ENCODE measurements at regions not wholly inside any gene's neighbourhood (a gene's known extent, or its start where the extent isn't known, plus 50 kb on each side); places are given as distances from the start of the nearest gene placed in this dataset.

GRCh38 chr12:90120627-90121026, 412.0 kb upstream of the ATP2B1 start:
- no peaks in the 10 kb centered on the region for H3K4me1 ChIP-seq
- no peak overlapping the region for H3K4me3 ChIP-seq
- no peak overlapping the region for H3K27ac ChIP-seq
- H3K36me3 ChIP-seq = no peaks in the 10 kb centered on the region
- TF ChIP-seq POLR2A (IDR thresholded peaks at IDR 0.05) = no peak
- no peak for TF ChIP-seq POLR2AphosphoS5 (IDR thresholded peaks at IDR 0.05)
- TF ChIP-seq, protein P1, sequence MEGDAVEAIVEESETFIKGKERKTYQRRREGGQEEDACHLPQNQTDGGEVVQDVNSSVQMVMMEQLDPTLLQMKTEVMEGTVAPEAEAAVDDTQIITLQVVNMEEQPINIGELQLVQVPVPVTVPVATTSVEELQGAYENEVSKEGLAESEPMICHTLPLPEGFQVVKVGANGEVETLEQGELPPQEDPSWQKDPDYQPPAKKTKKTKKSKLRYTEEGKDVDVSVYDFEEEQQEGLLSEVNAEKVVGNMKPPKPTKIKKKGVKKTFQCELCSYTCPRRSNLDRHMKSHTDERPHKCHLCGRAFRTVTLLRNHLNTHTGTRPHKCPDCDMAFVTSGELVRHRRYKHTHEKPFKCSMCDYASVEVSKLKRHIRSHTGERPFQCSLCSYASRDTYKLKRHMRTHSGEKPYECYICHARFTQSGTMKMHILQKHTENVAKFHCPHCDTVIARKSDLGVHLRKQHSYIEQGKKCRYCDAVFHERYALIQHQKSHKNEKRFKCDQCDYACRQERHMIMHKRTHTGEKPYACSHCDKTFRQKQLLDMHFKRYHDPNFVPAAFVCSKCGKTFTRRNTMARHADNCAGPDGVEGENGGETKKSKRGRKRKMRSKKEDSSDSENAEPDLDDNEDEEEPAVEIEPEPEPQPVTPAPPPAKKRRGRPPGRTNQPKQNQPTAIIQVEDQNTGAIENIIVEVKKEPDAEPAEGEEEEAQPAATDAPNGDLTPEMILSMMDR (IDR thresholded peaks at IDR 0.05 in 8 of 11, conservative IDR thresholded peaks at IDR 0.05 in 3 of 11) = no peak
- no peak for DNase-seq
- intact Hi-C loops (cut with DNase I; ENCODE audit: low total_unique reads) = no loop called here
- H3K9me3 ChIP-seq = peaks cover 0 to 51% (median 41%) of the 10 kb centered on the region in 8 donors
- no peaks in the 10 kb centered on the region for H3K27me3 ChIP-seq (replicated peaks in 1 of 7)

DNA sequence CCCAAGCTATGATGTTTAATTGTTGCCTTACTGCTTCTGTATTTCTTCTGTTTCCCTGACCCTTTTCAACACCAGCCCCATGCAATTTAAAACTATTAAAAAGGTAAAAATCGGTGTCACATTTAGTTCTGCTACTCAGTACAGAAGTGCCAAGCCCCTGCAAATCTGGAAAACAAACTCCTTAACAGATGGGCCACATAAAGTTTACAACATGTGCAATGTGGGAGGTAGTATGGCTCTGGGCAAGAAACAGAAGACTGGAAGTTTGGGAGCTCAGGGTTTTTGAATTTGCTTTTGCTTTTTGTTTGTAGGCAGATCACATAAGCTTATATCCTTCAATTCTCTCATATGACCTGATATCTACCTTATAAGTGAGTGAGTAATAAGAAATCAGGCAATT, 404.0 kb upstream of the ATP2B1 start:
- H3K27me3 ChIP-seq (replicated peaks in 1 of 7) = no peaks in the 10 kb centered on the region
- TF ChIP-seq POLR2AphosphoS5 (IDR thresholded peaks at IDR 0.05) (no peak), POLR2A (IDR thresholded peaks at IDR 0.05) (no peak)
- TF ChIP-seq, protein P1 (IDR thresholded peaks at IDR 0.05 in 8 of 11, conservative IDR thresholded peaks at IDR 0.05 in 3 of 11) = no peak
- intact Hi-C loops (cut with DNase I; ENCODE audit: low total_unique reads) = no loop called here
- H3K4me1 ChIP-seq = no peaks in the 10 kb centered on the region
- H3K9me3 ChIP-seq = peaks cover 0 to 11% (median 3%) of the 10 kb centered on the region in 8 donors
- no peak overlapping the region for H3K27ac ChIP-seq
- no peak for DNase-seq
- 71 to 92% (median 81%) methylated on average over 1 of the region's 1 CpG for WGBS, 5 donors
- no peak overlapping the region for H3K4me3 ChIP-seq
- no peaks in the 10 kb centered on the region for H3K36me3 ChIP-seq

- Histone ChIP-seq H3K9me3 (peaks cover 0 to 4% (median under 1%) of the 10 kb centered on the region in 8 donors), H3K27me3 (replicated peaks in 1 of 7) (no peaks in the 10 kb centered on the region), H3K4me3 (no peak overlapping the region), H3K4me1 (no peaks in the 10 kb centered on the region), H3K36me3 (no peaks in the 10 kb centered on the region), H3K27ac (no peak overlapping the region)
- 77 to 88% (median 86%) methylated on average over 10 of the region's 10 CpGs for WGBS, 5 donors
- TF ChIP-seq POLR2AphosphoS5 (IDR thresholded peaks at IDR 0.05) (no peak), POLR2A (IDR thresholded peaks at IDR 0.05) (no peak)
- TF ChIP-seq, protein P1 (IDR thresholded peaks at IDR 0.05 in 8 of 11, conservative IDR thresholded peaks at IDR 0.05 in 3 of 11) = no peak
- no peak for DNase-seq
- intact Hi-C loops (cut with DNase I; ENCODE audit: low total_unique reads) = no loop called here
Measured at GRCh38 chr12:90111791-90112580, 403.3 kb upstream of the ATP2B1 start.

DNA sequence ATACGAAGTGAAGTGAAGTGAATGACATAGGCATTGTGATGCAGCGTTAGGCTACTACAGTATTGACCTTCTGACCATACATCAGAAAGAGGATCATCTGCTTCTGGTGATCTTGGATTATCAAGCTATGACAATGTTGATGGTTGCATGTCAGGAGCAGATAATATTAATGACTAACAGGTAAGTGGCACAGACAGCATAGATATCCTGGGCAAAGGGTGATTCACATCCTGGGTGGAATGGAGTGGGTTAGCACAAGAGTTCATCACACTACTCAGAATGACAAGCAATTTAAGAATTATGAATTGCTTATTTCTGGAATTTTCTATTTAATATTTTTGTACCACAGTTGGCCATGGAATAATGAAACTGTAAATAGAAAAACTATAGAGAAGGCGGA, 397.9 kb upstream of the ATP2B1 start:
- intact Hi-C loops (cut with DNase I; ENCODE audit: low total_unique reads) = no loop called here
- Histone ChIP-seq H3K27ac (no peak overlapping the region), H3K4me1 (peaks cover 0 to 9% (median 0%) of the 10 kb centered on the region in 6 donors), H3K9me3 (no peaks in the 10 kb centered on the region), H3K4me3 (no peak overlapping the region), H3K27me3 (replicated peaks in 1 of 7) (no peaks in the 10 kb centered on the region), H3K36me3 (no peaks in the 10 kb centered on the region)
- WGBS, 5 donors = 89 to 98% (median 95%) methylated on average over 3 of the region's 3 CpGs
- no peak for TF ChIP-seq POLR2A (IDR thresholded peaks at IDR 0.05)
- TF ChIP-seq, protein P1 (IDR thresholded peaks at IDR 0.05 in 8 of 11, conservative IDR thresholded peaks at IDR 0.05 in 3 of 11) = no peak
- no peak for TF ChIP-seq POLR2AphosphoS5 (IDR thresholded peaks at IDR 0.05)
- DNase-seq = no peak

Measured in spleen (tissue), 11 donors.